GM23338 (cell line): ENCODE measurements at regions not wholly inside any gene's neighbourhood (a gene's known extent, or its start where the extent isn't known, plus 50 kb on each side); places are given as distances from the start of the nearest gene placed in this dataset.
A peak's percentile ranks its signal among the peaks of the same experiment; 100 is the strongest.

Experiments
- ATAC-seq: fragments of 200-7000 bp; cut with Tn5 transposase; 3 replicates; pipeline ENCODE4 v1.9.1; 2020
- DNase-seq: peaks from one replicate; pipeline ENCODE4 v3.0.0-alpha.2; 2015; ENCODE audit warnings: low spot score
- H2AFZ ChIP-seq: fragments of 200-600 bp; sonication (generic); 2 replicates; pipeline ENCODE4 v1.8.0; 2016; ENCODE audit warnings: antibody characterized with exemption, mild to moderate bottlenecking, moderate library complexity
- H3F3A ChIP-seq: fragments of 200-600 bp; sonication (generic); replicated peaks from 2 replicates; pipeline ENCODE4 v1.8.0; 2017; ENCODE audit warnings: antibody characterized with exemption, mixed run types, low read depth
- H3K27ac ChIP-seq: fragments of 200-600 bp; sonication (generic); 2 replicates; pipeline ENCODE4 v1.6.1; 2016; ENCODE audit warnings: low read depth
- H3K27me3 ChIP-seq: fragments of 200-600 bp; sonication (generic); 2 replicates; pipeline ENCODE4 v1.8.0; 2016; ENCODE audit warnings: mild to moderate bottlenecking, mixed run types, moderate library complexity; ENCODE audit not compliant: insufficient read depth
- H3K36me3 ChIP-seq: fragments of 200-600 bp; sonication (generic); 2 replicates; pipeline ENCODE4 v1.8.0; 2016; ENCODE audit warnings: mild to moderate bottlenecking; ENCODE audit not compliant: insufficient read depth
- H3K4me1 ChIP-seq: fragments of 200-600 bp; sonication (generic); 2 replicates; pipeline ENCODE4 v1.8.0; 2016; ENCODE audit warnings: mild to moderate bottlenecking, moderate library complexity; ENCODE audit not compliant: insufficient read depth
- H3K4me2 ChIP-seq: fragments of 200-600 bp; sonication (generic); 2 replicates; pipeline ENCODE4 v1.7.1; 2017; ENCODE audit warnings: mixed run types
- H3K4me3 ChIP-seq: fragments of 200-600 bp; sonication (generic); 2 replicates; pipeline ENCODE4 v1.6.1; 2016; ENCODE audit warnings: mixed run types
- H3K79me2 ChIP-seq: fragments of 200-600 bp; sonication (generic); replicated peaks from 2 replicates; pipeline ENCODE4 v1.8.0; 2017; ENCODE audit warnings: mild to moderate bottlenecking; ENCODE audit not compliant: insufficient read depth
- H3K9me2 ChIP-seq: fragments of 200-600 bp; sonication (generic); 2 replicates; pipeline ENCODE4 v1.8.0; 2017; ENCODE audit not compliant: insufficient read depth
- H4K20me1 ChIP-seq: fragments of 200-600 bp; sonication (generic); replicated peaks from 2 replicates; pipeline ENCODE4 v1.8.0; 2017; ENCODE audit warnings: mild to moderate bottlenecking; ENCODE audit not compliant: insufficient read depth
- H3K27ac Mint-ChIP-seq: 2 replicates; pipeline ENCODE4 v1.8.0; 2020; ENCODE audit warnings: inconsistent platforms, mild to moderate bottlenecking, moderate library complexity, mixed read lengths
- H3K27me3 Mint-ChIP-seq: 3 replicates; pipeline ENCODE4 v1.8.0; 2022; ENCODE audit warnings: low read depth, mild to moderate bottlenecking, moderate library complexity, mixed read lengths, inconsistent platforms; ENCODE audit not compliant: insufficient read depth, poor library complexity
- H3K36me3 Mint-ChIP-seq: 3 replicates; pipeline ENCODE4 v1.8.0; 2021; ENCODE audit warnings: low read depth, mild to moderate bottlenecking, inconsistent platforms, moderate library complexity, mixed read lengths
- H3K4me1 Mint-ChIP-seq: 3 replicates; pipeline ENCODE4 v1.8.0; 2020; ENCODE audit warnings: mild to moderate bottlenecking, inconsistent platforms, mixed read lengths
- H3K4me3 Mint-ChIP-seq: 3 replicates; pipeline ENCODE4 v1.8.0; 2021; ENCODE audit warnings: moderate library complexity, mild to moderate bottlenecking, inconsistent platforms, mixed read lengths
- H3K9me3 Mint-ChIP-seq: 3 replicates; pipeline ENCODE4 v1.8.0; 2020; ENCODE audit warnings: moderate library complexity, mild to moderate bottlenecking, inconsistent platforms, mixed read lengths
- CREB1 ChIP-seq: fragments of 250-450 bp; sonication (Bioruptor Pico); IDR thresholded peaks from 2 replicates; pipeline ENCODE4 v1.5.0; 2020; ENCODE audit warnings: low read depth, mild to moderate bottlenecking, moderate library complexity
- EZH2 ChIP-seq: fragments of 200-600 bp; sonication (generic); IDR thresholded peaks from one replicate; pipeline ENCODE4 v1.8.0; 2017; ENCODE audit warnings: antibody characterized with exemption, mild to moderate bottlenecking, low read depth; ENCODE audit not compliant: unreplicated experiment
- EZH2phosphoT487 ChIP-seq: fragments of 200-600 bp; sonication (generic); IDR thresholded peaks from one replicate; pipeline ENCODE4 v1.8.1; 2018; ENCODE audit warnings: antibody characterized with exemption; ENCODE audit not compliant: unreplicated experiment
- ZNF114 ChIP-seq: fragments of 250-450 bp; sonication (Bioruptor Pico); IDR thresholded peaks from 2 replicates; pipeline ENCODE4 v1.5.0; 2020; ENCODE audit warnings: mild to moderate bottlenecking, moderate library complexity
- ZNF462 ChIP-seq: fragments of 250-450 bp; sonication (Bioruptor Pico); IDR thresholded peaks from 2 replicates; pipeline ENCODE4 v1.5.0; 2020; ENCODE audit warnings: mild to moderate bottlenecking, moderate library complexity
- TF ChIP-seq, protein P1 (sequence below): IDR thresholded peaks from one replicate; pipeline ENCODE4 v1.6.1; 2018; ENCODE audit warnings: antibody characterized with exemption; ENCODE audit not compliant: unreplicated experiment
- TF ChIP-seq, protein P2 (sequence below), 2 experiments: fragments of 200-600 bp in 1 of 2; sonication (generic) in 1 of 2; conservative IDR thresholded peaks; 2 replicates each; pipeline versions ENCODE4 v1.5.1 to v1.6.1; 2016 to 2017; ENCODE audit warnings: antibody characterized with exemption in 2 of 2, low read depth in 2 of 2, mild to moderate bottlenecking in 2 of 2, moderate library complexity in 1 of 2

DNA sequence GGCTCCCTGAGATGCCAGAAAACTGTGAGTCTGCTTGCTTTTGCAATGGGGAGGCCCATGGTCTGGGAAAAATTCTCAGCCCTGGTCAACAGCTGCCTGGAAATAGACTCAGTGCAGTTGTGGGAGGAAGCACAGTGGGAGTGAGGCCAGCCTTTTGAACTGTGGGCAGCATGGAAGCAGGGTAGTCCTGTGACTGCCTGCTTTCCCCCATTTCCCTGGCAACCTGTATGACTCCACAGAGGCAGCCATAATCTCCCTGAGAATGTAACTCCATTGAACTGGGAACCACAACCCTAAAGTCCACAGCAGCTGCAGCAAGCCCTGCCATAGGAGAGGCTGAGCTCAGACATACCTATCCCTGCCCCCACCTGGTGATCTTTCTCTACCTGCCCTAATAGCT, 494.6 kb upstream of the FAT3 start:
- H3F3A ChIP-seq: no peaks in the 10 kb centered on the region
- peaks cover 7% of the 10 kb centered on the region for H3K9me3 Mint-ChIP-seq
- no peaks in the 10 kb centered on the region for H3K36me3 ChIP-seq
- peak; percentile 35; the same call in 2 of the 3 replicates for ATAC-seq
- H3K4me3 ChIP-seq: no peak overlapping the region
- H4K20me1 ChIP-seq: no peaks in the 10 kb centered on the region
- no peak overlapping the region for H3K4me2 ChIP-seq
- H3K4me1 Mint-ChIP-seq: peaks cover 33% of the 10 kb centered on the region
- peaks cover 1% of the 10 kb centered on the region; the same call in 1 of the 3 replicates for H3K36me3 Mint-ChIP-seq
- no peaks in the 10 kb centered on the region for H3K27me3 ChIP-seq
- H3K9me2 ChIP-seq: 0 out of 2 replicates have a peak, but pooled peaks cover 4% of the 10 kb centered on the region
- H3K27ac Mint-ChIP-seq: no peak overlapping the region; the same call in 1 of the 2 replicates
- no peak overlapping the region for H2AFZ ChIP-seq
- H3K4me1 ChIP-seq: peaks cover 19% of the 10 kb centered on the region
- no peak overlapping the region for H3K27ac ChIP-seq
- TF ChIP-seq, protein P1, sequence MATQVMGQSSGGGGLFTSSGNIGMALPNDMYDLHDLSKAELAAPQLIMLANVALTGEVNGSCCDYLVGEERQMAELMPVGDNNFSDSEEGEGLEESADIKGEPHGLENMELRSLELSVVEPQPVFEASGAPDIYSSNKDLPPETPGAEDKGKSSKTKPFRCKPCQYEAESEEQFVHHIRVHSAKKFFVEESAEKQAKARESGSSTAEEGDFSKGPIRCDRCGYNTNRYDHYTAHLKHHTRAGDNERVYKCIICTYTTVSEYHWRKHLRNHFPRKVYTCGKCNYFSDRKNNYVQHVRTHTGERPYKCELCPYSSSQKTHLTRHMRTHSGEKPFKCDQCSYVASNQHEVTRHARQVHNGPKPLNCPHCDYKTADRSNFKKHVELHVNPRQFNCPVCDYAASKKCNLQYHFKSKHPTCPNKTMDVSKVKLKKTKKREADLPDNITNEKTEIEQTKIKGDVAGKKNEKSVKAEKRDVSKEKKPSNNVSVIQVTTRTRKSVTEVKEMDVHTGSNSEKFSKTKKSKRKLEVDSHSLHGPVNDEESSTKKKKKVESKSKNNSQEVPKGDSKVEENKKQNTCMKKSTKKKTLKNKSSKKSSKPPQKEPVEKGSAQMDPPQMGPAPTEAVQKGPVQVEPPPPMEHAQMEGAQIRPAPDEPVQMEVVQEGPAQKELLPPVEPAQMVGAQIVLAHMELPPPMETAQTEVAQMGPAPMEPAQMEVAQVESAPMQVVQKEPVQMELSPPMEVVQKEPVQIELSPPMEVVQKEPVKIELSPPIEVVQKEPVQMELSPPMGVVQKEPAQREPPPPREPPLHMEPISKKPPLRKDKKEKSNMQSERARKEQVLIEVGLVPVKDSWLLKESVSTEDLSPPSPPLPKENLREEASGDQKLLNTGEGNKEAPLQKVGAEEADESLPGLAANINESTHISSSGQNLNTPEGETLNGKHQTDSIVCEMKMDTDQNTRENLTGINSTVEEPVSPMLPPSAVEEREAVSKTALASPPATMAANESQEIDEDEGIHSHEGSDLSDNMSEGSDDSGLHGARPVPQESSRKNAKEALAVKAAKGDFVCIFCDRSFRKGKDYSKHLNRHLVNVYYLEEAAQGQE: no peak
- TF ChIP-seq, protein P2, sequence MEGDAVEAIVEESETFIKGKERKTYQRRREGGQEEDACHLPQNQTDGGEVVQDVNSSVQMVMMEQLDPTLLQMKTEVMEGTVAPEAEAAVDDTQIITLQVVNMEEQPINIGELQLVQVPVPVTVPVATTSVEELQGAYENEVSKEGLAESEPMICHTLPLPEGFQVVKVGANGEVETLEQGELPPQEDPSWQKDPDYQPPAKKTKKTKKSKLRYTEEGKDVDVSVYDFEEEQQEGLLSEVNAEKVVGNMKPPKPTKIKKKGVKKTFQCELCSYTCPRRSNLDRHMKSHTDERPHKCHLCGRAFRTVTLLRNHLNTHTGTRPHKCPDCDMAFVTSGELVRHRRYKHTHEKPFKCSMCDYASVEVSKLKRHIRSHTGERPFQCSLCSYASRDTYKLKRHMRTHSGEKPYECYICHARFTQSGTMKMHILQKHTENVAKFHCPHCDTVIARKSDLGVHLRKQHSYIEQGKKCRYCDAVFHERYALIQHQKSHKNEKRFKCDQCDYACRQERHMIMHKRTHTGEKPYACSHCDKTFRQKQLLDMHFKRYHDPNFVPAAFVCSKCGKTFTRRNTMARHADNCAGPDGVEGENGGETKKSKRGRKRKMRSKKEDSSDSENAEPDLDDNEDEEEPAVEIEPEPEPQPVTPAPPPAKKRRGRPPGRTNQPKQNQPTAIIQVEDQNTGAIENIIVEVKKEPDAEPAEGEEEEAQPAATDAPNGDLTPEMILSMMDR (conservative IDR thresholded peaks at IDR 0.05; ENCODE audit: low read depth in 2 of 2): no peak
- no peak for TF ChIP-seq EZH2
- TF ChIP-seq EZH2phosphoT487: no peak
- TF ChIP-seq ZNF114 (CRISPR knock-in tag): no peak
- TF ChIP-seq ZNF462 (CRISPR knock-in tag): no peak
- no peak for TF ChIP-seq CREB1
- H3K27me3 Mint-ChIP-seq: no peaks in the 10 kb centered on the region
- no peak for DNase-seq
- H3K79me2 ChIP-seq: no peaks in the 10 kb centered on the region
- H3K4me3 Mint-ChIP-seq: no peak overlapping the region
